ENCODE measurements at regions not wholly inside any gene's neighbourhood (a gene's known extent, or its start where the extent isn't known, plus 50 kb on each side); places are given as distances from the start of the nearest gene placed in this dataset.

- TF ChIP-seq POLR2A (IDR thresholded peaks at IDR 0.05; ENCODE audit: low read length), result no peak
- TF ChIP-seq GATA1 (IDR thresholded peaks at IDR 0.05; ENCODE audit: low read depth, low read length), result no peak
- no peak for DNase-seq
Observed at GRCh38 chr16:73265935-73266334, 218.0 kb upstream of the ZFHX3 start.

- TF ChIP-seq GATA1 (IDR thresholded peaks at IDR 0.05; ENCODE audit: low read depth, low read length) (no peak), POLR2A (IDR thresholded peaks at IDR 0.05; ENCODE audit: low read length) (no peak)
- no peak for DNase-seq
Observed at GRCh38 chr16:73265124-73265837, 217.4 kb upstream of the ZFHX3 start.

DNA sequence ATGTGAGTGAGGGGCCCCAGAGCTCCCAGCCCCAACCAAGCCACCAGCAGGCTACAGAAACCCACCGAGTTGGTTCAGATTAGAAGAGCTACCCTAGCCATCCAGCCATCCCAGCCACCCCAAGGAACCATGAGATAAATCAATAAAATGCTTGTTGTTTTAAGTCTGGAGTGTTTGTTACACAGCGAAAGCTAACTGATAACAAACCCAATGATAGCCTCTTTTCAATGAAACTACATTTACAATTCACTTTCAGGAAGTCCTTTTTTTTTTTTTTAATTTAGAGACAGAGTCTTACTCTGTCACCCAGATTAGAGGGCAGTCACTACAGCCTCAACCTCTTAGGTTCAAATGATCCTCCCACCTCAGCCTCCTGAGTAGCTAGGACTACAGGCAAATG is 215.0 kb upstream of the ZFHX3 start:
- TF ChIP-seq GATA1 (IDR thresholded peaks at IDR 0.05; ENCODE audit: low read depth, low read length) (no peak), POLR2A (IDR thresholded peaks at IDR 0.05; ENCODE audit: low read length) (no peak)
- no peak for DNase-seq

GRCh38 chr16:73255031-73255430 is 207.1 kb upstream of the ZFHX3 start:
- no peak for TF ChIP-seq GATA1 (IDR thresholded peaks at IDR 0.05; ENCODE audit: low read depth, low read length)
- no peak for DNase-seq

GRCh38 chr16:73253922-73254480 is 206.1 kb upstream of the ZFHX3 start:
- DNase-seq, result no peak
- no peak for TF ChIP-seq POLR2A (IDR thresholded peaks at IDR 0.05; ENCODE audit: low read length)
- no peak for TF ChIP-seq GATA1 (IDR thresholded peaks at IDR 0.05; ENCODE audit: low read depth, low read length)

DNA sequence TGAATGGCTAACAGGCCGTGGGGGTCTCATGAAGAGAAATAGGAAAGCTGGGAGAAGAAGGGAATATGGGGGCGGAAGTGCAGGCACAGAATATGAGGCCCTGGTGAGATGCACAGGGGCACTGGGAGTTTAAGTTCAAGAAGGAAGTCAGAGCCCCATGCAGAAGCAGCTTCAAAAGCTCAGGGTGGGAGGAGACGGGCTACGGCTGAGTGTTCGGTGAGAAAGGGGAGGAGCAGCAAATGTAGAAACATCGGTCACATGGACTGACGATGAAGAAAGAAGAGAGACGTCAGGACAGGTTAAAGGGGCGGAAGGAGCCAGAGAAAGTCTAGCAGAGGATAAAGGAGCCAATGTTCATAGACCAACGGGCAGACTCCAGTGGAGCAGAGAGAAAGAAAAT is 204.5 kb upstream of the ZFHX3 start:
- no peak for DNase-seq
- TF ChIP-seq POLR2A (IDR thresholded peaks at IDR 0.05; ENCODE audit: low read length) (no peak), GATA1 (IDR thresholded peaks at IDR 0.05; ENCODE audit: low read depth, low read length) (no peak)

DNA sequence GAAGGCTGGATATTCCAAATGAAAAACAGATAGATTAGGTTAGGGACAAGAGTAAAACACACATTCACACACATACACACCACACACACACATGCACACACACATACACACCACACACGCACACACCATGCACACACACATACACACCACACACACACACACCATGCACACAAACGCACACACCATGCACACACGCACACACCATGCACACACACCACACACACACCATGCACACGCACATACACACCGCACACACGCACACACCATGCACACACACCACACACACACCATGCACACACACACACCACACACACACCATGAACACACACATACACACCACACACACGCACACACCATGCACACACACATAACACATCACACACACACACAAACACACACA is 203.7 kb upstream of the ZFHX3 start:
- DNase-seq, result no peak
- TF ChIP-seq GATA1 (IDR thresholded peaks at IDR 0.05; ENCODE audit: low read depth, low read length) (no peak), POLR2A (IDR thresholded peaks at IDR 0.05; ENCODE audit: low read length) (no peak)

DNA sequence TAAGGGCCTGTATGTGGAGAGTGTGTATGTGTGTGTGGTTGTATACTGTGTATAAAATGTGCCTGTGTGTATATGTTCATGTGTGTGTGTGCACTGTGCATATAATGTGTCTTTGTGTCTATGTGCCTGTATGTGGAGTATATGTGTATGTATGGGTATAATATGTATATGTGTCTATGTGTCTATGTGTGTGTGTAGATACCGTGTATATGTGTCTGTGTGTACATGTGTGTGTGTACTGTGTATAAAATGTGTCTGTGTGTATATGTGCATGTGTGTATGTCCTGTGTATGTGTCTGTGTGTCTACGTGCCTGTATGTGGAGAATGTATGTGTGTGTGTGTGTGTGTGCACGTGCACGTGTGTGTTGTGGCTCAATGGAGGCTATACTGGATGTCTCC is 200.4 kb upstream of the ZFHX3 start:
- TF ChIP-seq POLR2A (IDR thresholded peaks at IDR 0.05; ENCODE audit: low read length) (no peak), GATA1 (IDR thresholded peaks at IDR 0.05; ENCODE audit: low read depth, low read length) (no peak)
- DNase-seq, result no peak

DNA sequence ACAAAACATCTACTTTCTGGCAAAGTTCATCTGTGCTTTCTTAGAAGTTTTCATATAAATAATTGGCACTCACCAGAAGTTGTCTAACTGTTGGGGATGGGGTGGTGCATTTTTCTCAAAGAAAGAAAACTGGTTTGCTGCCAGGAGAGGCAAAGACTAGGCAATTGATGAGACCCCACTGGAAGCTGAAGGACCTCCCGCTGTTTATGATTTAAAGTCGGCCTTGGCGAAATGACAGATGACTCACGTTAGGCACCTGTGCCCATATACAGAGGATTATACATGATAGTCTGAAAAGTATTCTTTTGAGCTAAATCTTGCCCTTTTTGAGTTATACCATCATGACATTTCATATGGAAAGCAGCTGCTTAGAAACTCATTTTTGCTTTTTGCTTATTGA is 193.0 kb upstream of the ZFHX3 start:
- no peak for TF ChIP-seq POLR2A (IDR thresholded peaks at IDR 0.05; ENCODE audit: low read length)
- TF ChIP-seq GATA1 (IDR thresholded peaks at IDR 0.05; ENCODE audit: low read depth, low read length), result no peak
- no peak for DNase-seq

DNA sequence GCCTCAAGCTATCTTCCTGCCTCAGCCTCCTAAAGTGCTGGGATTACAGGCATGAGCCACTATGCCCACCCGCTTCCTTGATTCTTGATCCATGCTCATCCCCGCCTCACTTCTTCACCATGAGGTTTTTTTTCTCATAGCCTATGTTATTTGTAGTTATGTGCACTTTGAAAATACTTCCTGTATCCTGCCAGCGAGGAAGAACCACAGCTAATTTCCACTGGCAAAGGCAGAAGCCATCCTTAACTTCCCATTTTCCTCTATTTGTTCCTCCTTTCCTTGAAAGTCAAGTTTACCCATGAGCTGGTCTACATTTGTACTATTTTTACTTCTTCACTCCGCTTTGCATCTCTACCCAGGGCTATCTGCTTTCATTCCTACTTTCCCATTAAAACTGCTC is 189.7 kb upstream of the ZFHX3 start:
- TF ChIP-seq GATA1 (IDR thresholded peaks at IDR 0.05; ENCODE audit: low read depth, low read length) (no peak), POLR2A (IDR thresholded peaks at IDR 0.05; ENCODE audit: low read length) (no peak)
- no peak for DNase-seq

DNA sequence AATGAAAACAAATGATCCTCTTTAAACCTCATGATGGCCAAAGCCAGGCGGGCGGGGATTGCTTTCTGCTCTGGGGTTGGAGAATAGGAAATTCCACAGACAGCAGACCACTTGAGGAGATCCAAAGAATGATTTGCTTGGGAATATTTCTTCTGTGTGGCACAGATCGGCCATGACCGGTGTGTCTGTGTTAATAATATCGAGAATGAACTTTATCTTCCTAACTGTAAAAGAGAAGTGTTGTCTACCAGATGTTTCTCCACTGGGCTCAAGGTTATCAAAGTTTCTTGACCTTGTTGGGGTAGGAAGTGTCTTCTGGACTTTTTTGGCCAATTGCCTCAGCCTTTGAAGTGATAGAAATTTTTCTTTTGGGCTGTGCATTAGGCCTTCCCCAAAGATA is 186.6 kb upstream of the ZFHX3 start:
- DNase-seq, result no peak
- TF ChIP-seq GATA1 (IDR thresholded peaks at IDR 0.05; ENCODE audit: low read depth, low read length) (no peak), POLR2A (IDR thresholded peaks at IDR 0.05; ENCODE audit: low read length) (no peak)

DNA sequence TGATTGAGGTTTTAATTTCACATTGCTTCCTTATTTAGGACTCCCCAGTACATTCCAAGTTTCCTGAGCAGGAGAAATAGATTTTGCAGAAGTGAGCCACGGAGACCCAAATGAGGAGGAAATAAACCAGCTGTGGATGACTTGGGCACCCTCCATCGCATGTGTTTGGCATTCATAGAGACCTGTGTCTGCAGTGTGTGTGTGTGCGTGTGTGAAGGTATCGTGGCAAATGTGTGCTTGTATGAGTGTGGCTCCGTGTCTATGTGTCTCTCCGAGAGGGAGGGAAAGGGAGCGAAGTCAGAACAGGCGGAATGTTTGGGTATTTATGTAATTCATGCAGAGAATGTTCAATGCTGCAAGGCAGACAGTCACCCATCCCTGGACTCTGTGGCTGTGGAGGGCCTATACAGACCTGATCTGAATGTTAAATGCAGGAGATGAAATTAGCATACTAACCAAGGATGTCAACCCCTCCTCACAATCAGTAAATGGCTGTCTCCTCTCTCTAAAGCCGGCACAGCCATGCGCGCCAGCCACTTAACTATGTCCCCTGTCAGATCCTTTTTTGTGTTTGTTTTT is 186.0 kb upstream of the ZFHX3 start:
- DNase-seq, result no peak
- TF ChIP-seq GATA1 (IDR thresholded peaks at IDR 0.05; ENCODE audit: low read depth, low read length), result no peak
- TF ChIP-seq POLR2A (IDR thresholded peaks at IDR 0.05; ENCODE audit: low read length), result no peak

GRCh38 chr16:73233329-73233765 is 185.4 kb upstream of the ZFHX3 start:
- DNase-seq, result no peak
- no peak for TF ChIP-seq POLR2A (IDR thresholded peaks at IDR 0.05; ENCODE audit: low read length)
- TF ChIP-seq GATA1 (IDR thresholded peaks at IDR 0.05; ENCODE audit: low read depth, low read length), result no peak

- TF ChIP-seq POLR2A (IDR thresholded peaks at IDR 0.05; ENCODE audit: low read length) (no peak), GATA1 (IDR thresholded peaks at IDR 0.05; ENCODE audit: low read depth, low read length) (no peak)
- DNase-seq, result no peak
Observed at GRCh38 chr16:73232555-73233328, 184.8 kb upstream of the ZFHX3 start.
